SK-N-SH (cell line): ENCODE measurements at regions not wholly inside any gene's neighbourhood (a gene's known extent, or its start where the extent isn't known, plus 50 kb on each side); places are given as distances from the start of the nearest gene placed in this dataset.

ENCODE experiments used
- EZH2phosphoT487 ChIP-seq: fragments of 200-600 bp; sonication (generic); IDR thresholded peaks from 2 replicates; pipeline ENCODE4 v1.6.1; 2017; ENCODE audit warnings: low read depth, mixed run types, mild to moderate bottlenecking, antibody characterized with exemption, moderate library complexity, borderline replicate concordance
- POLR2AphosphoS5 ChIP-seq: IDR thresholded peaks from 2 replicates; pipeline ENCODE4 v1.6.1; 2012; ENCODE audit warnings: low read depth, low read length
- RFX5 ChIP-seq: IDR thresholded peaks from 2 replicates; pipeline ENCODE4 v1.6.1; 2012; ENCODE audit warnings: mild to moderate bottlenecking, improper control_type of control experiment, low read length
- TF ChIP-seq, protein P1 (sequence below): fragments of 200-600 bp; sonication (generic); IDR thresholded peaks from 2 replicates; pipeline ENCODE4 v1.6.1; 2017; ENCODE audit warnings: antibody characterized with exemption, mild to moderate bottlenecking, moderate library complexity

DNA sequence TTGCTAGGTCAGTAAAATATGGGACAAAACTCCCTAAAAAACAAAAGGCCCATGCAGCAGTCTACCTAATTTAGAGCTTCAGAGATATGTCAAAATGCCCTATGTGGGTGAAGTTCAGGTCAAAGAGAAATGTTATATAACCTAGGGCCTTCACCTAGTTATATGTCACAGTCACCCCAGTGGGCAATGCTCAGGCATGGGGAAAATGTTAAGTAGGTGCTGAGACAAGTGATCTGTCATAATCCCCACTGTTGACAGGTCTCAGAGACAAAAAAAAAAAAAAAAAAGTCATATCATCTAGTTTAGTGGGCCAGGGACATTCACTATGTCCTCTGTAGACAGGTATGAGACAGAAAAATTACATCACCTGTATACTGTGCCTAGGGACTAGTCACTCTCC is 128.6 kb upstream of the ZNF91 start:
- TF ChIP-seq, protein P1, sequence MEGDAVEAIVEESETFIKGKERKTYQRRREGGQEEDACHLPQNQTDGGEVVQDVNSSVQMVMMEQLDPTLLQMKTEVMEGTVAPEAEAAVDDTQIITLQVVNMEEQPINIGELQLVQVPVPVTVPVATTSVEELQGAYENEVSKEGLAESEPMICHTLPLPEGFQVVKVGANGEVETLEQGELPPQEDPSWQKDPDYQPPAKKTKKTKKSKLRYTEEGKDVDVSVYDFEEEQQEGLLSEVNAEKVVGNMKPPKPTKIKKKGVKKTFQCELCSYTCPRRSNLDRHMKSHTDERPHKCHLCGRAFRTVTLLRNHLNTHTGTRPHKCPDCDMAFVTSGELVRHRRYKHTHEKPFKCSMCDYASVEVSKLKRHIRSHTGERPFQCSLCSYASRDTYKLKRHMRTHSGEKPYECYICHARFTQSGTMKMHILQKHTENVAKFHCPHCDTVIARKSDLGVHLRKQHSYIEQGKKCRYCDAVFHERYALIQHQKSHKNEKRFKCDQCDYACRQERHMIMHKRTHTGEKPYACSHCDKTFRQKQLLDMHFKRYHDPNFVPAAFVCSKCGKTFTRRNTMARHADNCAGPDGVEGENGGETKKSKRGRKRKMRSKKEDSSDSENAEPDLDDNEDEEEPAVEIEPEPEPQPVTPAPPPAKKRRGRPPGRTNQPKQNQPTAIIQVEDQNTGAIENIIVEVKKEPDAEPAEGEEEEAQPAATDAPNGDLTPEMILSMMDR = no peak
- TF ChIP-seq EZH2phosphoT487 (no peak), POLR2AphosphoS5 (no peak), RFX5 (no peak)
